ENCODE measurements at regions not wholly inside any gene's neighbourhood (a gene's known extent, or its start where the extent isn't known, plus 50 kb on each side); places are given as distances from the start of the nearest gene placed in this dataset.

DNA sequence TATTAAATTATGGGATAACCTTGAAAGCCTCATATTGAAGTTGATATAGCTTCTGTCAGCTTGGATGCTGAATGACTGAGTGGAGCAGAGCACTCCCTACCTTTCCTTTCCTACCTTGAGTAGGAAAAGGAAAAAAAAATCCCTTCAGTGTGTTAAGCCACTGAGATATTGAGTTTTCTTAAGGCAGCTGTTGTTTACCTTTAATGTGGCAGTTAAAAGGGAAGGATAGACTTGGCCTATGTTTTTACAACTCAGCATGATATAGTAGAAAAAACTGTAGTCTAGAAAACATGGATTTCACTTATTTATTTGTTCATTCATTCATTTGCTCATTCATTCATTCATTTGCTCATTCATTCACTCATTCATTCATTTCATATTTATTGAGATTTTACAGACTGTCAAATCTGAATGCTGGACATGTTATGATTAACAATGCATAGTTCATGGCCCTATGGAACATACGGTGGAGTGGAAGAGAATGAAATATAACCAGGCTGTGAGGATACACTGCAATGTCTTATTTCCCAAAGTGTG lies 131.5 kb upstream of the MAN1A1 start:
- TF ChIP-seq RCOR1 (IDR thresholded peaks at IDR 0.05; ENCODE audit: insufficient replicate concordance, low read length) (no peak), MAFK (IDR thresholded peaks at IDR 0.05; ENCODE audit: low read depth, low read length) (no peak), RAD21 (IDR thresholded peaks at IDR 0.05; ENCODE audit: low read length) (no peak), RFX5 (IDR thresholded peaks at IDR 0.05; ENCODE audit: low read depth, low read length) (no peak), POLR2A (IDR thresholded peaks at IDR 0.05; ENCODE audit: low read depth, low read length) (no peak), SMC3 (IDR thresholded peaks at IDR 0.05; ENCODE audit: low read depth, low read length) (no peak), CTCF (conservative IDR thresholded peaks at IDR 0.05; ENCODE audit: low read depth, low read length) (no peak), CEBPB (IDR thresholded peaks at IDR 0.05; ENCODE audit: low read depth, low read length) (no peak), MXI1 (IDR thresholded peaks at IDR 0.05; ENCODE audit: borderline replicate concordance, low read depth, low read length) (no peak), FOS (IDR thresholded peaks at IDR 0.05; ENCODE audit: low read depth, low read length) (no peak)
- TF ChIP-seq, protein P1, sequence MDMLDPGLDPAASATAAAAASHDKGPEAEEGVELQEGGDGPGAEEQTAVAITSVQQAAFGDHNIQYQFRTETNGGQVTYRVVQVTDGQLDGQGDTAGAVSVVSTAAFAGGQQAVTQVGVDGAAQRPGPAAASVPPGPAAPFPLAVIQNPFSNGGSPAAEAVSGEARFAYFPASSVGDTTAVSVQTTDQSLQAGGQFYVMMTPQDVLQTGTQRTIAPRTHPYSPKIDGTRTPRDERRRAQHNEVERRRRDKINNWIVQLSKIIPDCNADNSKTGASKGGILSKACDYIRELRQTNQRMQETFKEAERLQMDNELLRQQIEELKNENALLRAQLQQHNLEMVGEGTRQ (IDR thresholded peaks at IDR 0.05; ENCODE audit: low read depth, low read length) = no peak
- Histone ChIP-seq H4K20me1 (ENCODE audit: insufficient read depth, low read length) (no peaks in the 10 kb centered on the region), H3K27me3 (ENCODE audit: control insufficient read depth, insufficient read depth, low read length) (no peaks in the 10 kb centered on the region), H4K91ac (ENCODE audit: insufficient read depth, low read depth, low read length) (no peak overlapping the region), H3K4me3 (ENCODE audit: insufficient read depth, low read depth, low read length) (no peak overlapping the region), H3K9ac (ENCODE audit: low read depth, low read length) (no peak overlapping the region), H3K9me3 (ENCODE audit: control insufficient read depth, insufficient read depth, low read length) (no peaks in the 10 kb centered on the region), H2AK5ac (ENCODE audit: low read depth, low read length) (no peak overlapping the region), H3K56ac (ENCODE audit: extremely low read depth, insufficient read depth, low read length) (no peak overlapping the region), H3K18ac (ENCODE audit: low read depth, low read length) (no peak overlapping the region), H4K8ac (ENCODE audit: low read depth in 2 of 2, low read length in 2 of 2) (no peak overlapping the region), H3K36me3 (ENCODE audit: control insufficient read depth, insufficient read depth, low read length) (no peaks in the 10 kb centered on the region), H3K4me2 (ENCODE audit: low read depth, low read length) (no peak overlapping the region), H2BK5ac (ENCODE audit: low read depth, low read length, poor library complexity, severe bottlenecking) (no peak overlapping the region), H2BK120ac (ENCODE audit: low read depth, low read length) (no peak overlapping the region), H2BK20ac (ENCODE audit: low read depth, low read length) (no peak overlapping the region), H3K27ac (ENCODE audit: insufficient read depth, low read length) (no peak overlapping the region), H2AK9ac (replicated peaks; ENCODE audit: low read depth, low read length, poor library complexity) (no peak overlapping the region), H3K4ac (ENCODE audit: low read depth, low read length) (no peak overlapping the region), H2AFZ (replicated peaks; ENCODE audit: low read length, poor library complexity) (no peak overlapping the region), H3K14ac (replicated peaks; ENCODE audit: low read depth, low read length) (no peak overlapping the region), H4K5ac (ENCODE audit: low read depth, low read length) (no peak overlapping the region), H3K79me1 (ENCODE audit: low read depth in 1 of 2, low read length in 2 of 2) (no peaks in the 10 kb centered on the region), H3K4me1 (ENCODE audit: control insufficient read depth, insufficient read depth, low read length) (peaks cover 2% of the 10 kb centered on the region; the same call in 1 of the 2 replicates), H3K9me1 (ENCODE audit: insufficient read depth, low read length) (no peaks in the 10 kb centered on the region), H2BK15ac (ENCODE audit: low read depth, low read length) (no peak overlapping the region), H3K23ac (ENCODE audit: low read depth, low read length) (no peak overlapping the region)
- ATAC-seq (ENCODE audit: low read depth) (no peak), DNase-seq (no peak)
- in situ Hi-C loops (cut with MboI; ENCODE audit: low sequenced_read_pairs) (no loop called here), intact Hi-C loops (cut with micrococcal nuclease) (loop anchor here (2.0 to 5.0 kb wide), 2 partner anchors 60 to 129 kb away; no protein-coding TSS in a partner anchor), dilution Hi-C loops (cut with HindIII; ENCODE audit: low sequenced_read_pairs, unreplicated experiment) (no loop called here)
- CTCF ChIA-PET = interaction anchor here (0.8 kb wide), 1 partner anchor 19 kb away, joined by 4 read pairs; no protein-coding TSS in a partner anchor
- no TSS peak for BruUV-seq (replicated peaks)
- WGBS, 2 experiments (ENCODE audit: extremely low coverage in 2 of 2, insufficient read length in 1 of 2) = no CpG with 5 or more reads among the region's 1 CpG
- POLR2A ChIA-PET (ENCODE audit: unreplicated experiment) = no interaction called here

Data from IMR-90 (cell line).